GM19193 (cell line): ENCODE measurements at regions not wholly inside any gene's neighbourhood (a gene's known extent, or its start where the extent isn't known, plus 50 kb on each side); places are given as distances from the start of the nearest gene placed in this dataset.

Experiments
- POLR2A ChIP-seq: IDR thresholded peaks from 4 replicates; pipeline ENCODE4 v1.6.1; 2011; ENCODE audit not compliant: insufficient read depth, insufficient read length; ENCODE audit errors: extremely low read depth

- no peak for TF ChIP-seq POLR2A
Measured at GRCh38 chr10:109071539-109071938, 851.8 kb downstream of the XPNPEP1 start.

- no peak for TF ChIP-seq POLR2A
Measured at GRCh38 chr10:109070492-109070891, 852.8 kb downstream of the XPNPEP1 start.

DNA sequence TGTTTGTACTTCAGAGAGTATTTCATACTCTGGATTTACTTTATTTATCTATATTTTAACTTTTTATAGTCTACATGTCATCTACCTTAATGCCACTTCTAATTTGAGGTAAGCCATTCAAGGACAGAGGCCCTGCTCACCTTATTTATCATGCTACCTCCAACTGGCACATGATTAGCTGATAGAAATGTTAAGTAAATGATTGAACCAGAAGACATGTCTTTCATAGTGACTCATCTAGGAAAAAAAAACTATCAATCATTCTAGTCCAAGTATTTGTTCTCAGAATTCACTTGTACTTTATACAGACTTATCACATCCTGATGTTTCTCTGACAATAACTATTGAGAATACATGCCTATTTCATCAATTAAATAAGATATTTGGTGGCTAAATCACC, 856.3 kb downstream of the XPNPEP1 start:
- no peak for TF ChIP-seq POLR2A

GRCh38 chr10:109065821-109066220, 857.5 kb downstream of the XPNPEP1 start:
- TF ChIP-seq POLR2A, result no peak

- no peak for TF ChIP-seq POLR2A
Measured at GRCh38 chr10:109062371-109062770, 860.9 kb downstream of the XPNPEP1 start.

- TF ChIP-seq POLR2A, result no peak
Measured at GRCh38 chr10:109055243-109055642, 868.1 kb downstream of the XPNPEP1 start.

DNA sequence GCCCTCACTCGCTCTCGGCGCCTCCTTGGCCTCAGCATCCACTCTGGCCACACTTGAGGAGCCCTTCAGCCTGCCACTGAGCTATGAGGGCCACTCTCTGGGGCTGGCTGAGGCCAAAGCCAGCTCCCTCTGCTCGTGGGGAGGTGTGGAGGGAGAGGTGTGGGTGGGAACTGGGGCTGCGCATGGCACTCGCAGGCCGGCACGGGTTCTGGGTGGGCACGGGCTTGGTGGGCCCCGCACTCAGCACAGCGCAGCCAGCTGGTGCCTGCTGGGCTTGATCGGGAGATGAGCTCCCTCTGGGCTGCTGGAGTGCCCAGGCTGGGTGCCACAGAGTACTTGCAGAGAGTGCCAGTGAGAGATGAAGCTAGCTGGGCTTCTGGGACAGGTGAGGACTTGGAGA, 875.5 kb downstream of the XPNPEP1 start:
- no peak for TF ChIP-seq POLR2A

DNA sequence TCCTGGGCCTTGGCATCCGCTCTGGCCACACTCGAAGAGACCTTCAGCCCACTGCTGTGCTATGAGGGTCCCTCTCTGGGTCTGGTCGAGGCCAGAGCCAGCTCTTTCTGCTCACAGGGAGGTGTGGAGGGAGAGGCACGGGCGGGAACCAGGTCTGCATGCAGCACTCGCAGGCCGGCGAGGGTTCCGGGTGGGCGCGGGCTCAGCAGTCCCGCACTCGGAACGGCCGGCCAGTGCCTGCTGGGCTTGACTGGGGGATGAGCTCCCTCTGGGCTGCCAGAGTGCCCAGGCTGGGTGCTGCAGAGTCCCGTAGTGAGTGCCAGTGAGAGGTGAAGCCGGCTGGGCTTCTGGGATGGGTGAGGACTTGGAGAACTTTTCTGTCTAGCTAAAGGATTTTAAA, 882.7 kb downstream of the XPNPEP1 start:
- TF ChIP-seq POLR2A, result no peak

DNA sequence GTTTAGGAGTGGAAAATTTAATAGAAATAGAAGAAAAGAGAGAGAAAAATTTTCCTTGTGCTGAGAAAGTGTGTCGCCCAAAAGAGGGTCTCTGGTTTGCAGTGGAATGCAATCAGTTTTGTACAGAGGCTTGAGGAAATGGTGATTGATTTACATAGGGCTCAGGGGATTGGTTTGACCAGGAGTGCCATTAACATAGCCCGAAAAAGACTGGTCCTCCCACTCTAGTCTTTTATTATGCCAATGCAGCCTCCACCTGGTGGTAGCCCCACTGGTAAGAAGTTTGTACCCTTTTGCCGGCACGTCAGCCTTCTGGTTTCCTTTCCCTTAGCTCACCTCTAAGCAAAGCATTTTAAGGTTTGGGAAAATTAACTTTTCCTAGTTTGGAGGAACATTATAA, 885.3 kb downstream of the XPNPEP1 start:
- no peak for TF ChIP-seq POLR2A

DNA sequence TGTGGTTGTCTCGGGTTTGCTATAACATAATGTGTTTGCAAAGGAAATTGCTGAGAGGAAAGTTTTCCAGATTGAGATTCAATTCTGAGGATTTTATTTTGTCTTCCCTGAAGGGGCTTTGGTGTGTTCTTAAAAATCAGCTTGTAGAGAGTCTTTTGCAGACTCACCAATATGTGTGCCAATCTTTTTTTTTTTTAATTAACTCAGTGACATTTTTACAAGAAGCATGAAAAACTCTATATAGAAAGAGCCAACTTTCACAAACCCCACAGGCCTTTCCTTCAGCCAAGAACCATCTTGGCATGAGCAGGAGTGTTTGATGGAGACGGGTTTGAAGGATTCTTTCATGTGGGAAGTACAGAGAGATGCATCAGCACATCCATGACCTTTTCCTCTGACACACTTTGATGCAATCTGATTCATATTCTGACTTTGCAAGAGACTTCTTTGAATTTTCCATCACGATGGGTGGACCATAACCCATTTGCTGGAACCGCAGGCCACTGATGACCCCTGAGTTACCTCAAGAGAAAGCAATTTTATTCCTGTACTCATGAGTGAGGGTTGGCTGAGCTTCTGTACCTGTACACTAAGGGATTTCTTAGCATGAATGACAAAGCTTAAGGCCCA, 892.6 kb downstream of the XPNPEP1 start:
- TF ChIP-seq POLR2A, result no peak

DNA sequence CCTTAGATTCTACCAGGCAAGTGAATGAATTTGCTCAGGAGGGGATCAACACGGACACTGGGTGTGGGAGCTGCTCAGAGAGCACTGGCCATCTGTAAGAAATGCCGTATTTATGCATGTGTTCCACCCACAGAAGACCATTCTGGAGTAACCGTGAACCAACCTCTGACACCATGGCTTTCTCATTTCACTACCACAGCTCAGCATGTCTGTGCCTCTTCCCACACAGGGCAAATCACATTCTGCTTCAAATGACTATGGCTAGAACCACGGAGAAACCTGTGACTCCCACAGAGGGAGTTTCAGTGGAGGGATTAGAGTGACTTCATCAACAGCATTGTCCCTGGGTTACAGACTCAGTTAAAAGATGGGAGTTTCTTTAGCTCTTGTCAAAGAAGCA, 893.4 kb downstream of the XPNPEP1 start:
- no peak for TF ChIP-seq POLR2A

- TF ChIP-seq POLR2A, result no peak
Measured at GRCh38 chr10:109027534-109028185, 895.7 kb downstream of the XPNPEP1 start.

DNA sequence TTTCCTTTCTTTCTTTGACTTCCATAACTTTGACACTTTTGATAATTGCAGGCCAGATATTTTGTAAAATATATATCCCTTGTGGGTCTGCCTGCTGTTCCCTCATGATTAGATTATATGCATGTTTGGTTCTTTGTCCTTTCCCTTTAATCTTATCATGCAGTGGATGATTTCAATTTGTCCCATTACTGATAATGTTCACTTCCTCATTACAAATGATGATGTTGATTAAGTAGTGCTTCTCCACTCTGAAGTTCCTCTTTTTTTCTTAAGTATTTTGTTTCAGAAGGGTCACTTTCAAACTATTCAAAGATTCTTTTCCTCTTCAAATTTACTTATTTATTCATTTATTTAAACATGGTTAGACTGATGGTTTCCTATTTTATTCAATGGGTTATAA, 898.1 kb downstream of the XPNPEP1 start:
- no peak for TF ChIP-seq POLR2A

DNA sequence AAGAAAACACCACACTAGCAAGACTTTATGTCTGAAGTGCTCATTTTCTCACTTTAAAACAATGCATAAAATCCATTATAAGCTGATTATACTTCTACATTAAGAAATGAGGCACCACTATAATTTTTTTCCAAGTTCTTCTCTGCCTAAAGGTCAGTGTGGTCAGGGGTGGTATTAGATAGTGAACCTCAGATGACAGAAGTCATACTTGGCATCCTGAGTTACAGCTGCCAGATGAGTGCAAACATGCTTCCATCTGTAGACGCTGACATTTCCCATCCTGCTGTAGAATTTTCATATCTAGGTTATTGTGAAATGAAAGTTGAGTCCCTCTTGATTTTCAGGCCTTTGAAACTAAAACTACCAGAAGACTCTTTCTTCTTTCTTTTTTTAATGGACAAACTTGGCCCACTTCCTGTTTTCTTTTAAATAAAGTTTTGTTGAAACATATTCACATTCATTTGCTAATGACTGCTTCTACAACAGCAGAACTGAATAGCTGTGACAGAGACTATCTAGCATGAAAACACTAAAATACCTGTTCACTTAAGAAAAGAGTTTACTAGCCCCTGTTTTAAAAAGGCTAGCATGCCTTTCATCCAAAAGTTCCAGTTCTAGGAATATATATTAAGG, 900.8 kb downstream of the XPNPEP1 start:
- TF ChIP-seq POLR2A, result no peak

- no peak for TF ChIP-seq POLR2A
Measured at GRCh38 chr10:109019001-109019424, 904.3 kb downstream of the XPNPEP1 start.

DNA sequence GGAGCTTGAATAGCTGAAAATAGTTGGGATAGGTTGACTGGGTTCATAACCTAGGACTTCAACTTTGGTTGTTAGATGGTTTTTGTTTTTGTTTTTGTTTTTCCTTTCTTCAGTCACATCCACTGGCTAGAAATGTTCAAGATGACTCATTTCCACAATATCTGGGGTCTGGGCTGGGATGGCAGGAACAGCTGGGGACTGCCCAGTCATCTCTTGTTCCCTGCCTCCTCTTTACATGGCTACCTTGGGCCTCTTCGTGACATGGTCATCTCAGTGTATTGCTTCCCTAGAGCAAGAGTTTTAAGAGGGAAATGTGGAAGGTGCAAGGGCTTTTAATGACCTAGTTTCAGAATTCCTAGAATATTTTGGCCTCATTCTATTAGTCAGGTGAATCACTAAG, 915.8 kb downstream of the XPNPEP1 start:
- TF ChIP-seq POLR2A, result no peak
